ENCODE measurements at regions not wholly inside any gene's neighbourhood (a gene's known extent, or its start where the extent isn't known, plus 50 kb on each side); places are given as distances from the start of the nearest gene placed in this dataset.

DNA sequence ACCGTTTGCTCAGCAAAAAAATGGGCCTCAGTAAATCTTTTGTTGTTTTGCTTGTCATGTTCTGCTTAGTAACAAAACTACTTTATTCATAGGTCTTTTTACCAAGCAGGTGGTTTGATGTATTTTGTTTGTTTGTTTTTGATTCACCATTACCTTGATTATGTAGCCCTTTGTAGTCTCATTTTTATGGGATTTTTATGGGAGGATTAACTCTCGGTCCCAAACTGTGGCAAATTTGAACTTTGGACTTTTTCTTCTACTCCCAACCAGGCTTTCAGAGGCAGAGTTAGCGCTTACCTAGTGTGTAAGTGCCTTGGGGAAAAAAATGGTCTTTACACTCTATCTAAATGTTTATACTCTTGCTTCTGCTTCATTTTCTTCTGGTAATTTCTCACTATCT lies 276.7 kb upstream of the POU1F1 start:
- no peaks in the 10 kb centered on the region for H3K27me3 ChIP-seq (ENCODE audit: insufficient read depth, low read length)
- no peak overlapping the region for H2BK20ac ChIP-seq (ENCODE audit: low read depth, low read length, poor library complexity, severe bottlenecking)
- Mint-ChIP-seq H3K4me3 (no peak overlapping the region), H3K9me3 (no peaks in the 10 kb centered on the region), H3K4me1 (no peaks in the 10 kb centered on the region), H3K27ac (no peak overlapping the region), H3K36me3 (ENCODE audit: insufficient read depth in 1 of 3, low read depth in 3 of 3) (no peaks in the 10 kb centered on the region; a peak in 1 of 7 replicates), H3K27me3 (ENCODE audit: low read depth) (no peaks in the 10 kb centered on the region)
- H3K4ac ChIP-seq (ENCODE audit: low read depth, low read length), result no peak overlapping the region
- DNase-seq, result no peak
- H3K23me2 ChIP-seq (ENCODE audit: insufficient read length, low read depth, low read length, poor library complexity, severe bottlenecking), result no peaks in the 10 kb centered on the region
- no peak overlapping the region for H2BK12ac ChIP-seq (ENCODE audit: insufficient read length, low read depth, low read length)
- H4K91ac ChIP-seq (ENCODE audit: insufficient read length, low read depth, low read length), result no peak overlapping the region
- no peak overlapping the region for H2BK5ac ChIP-seq (ENCODE audit: insufficient read length, low read length)
- H4K8ac ChIP-seq (replicated peaks; ENCODE audit: insufficient read length, low read depth, low read length), result no peak overlapping the region
- H2AFZ ChIP-seq (ENCODE audit: low read length), result no peak overlapping the region
- H3K18ac ChIP-seq (ENCODE audit: insufficient read length, low read depth, low read length), result no peak overlapping the region
- no peak overlapping the region for H4K5ac ChIP-seq (ENCODE audit: insufficient read length, low read depth, low read length)
- no peak overlapping the region for H3K27ac ChIP-seq (ENCODE audit: insufficient read length, low read depth, low read length)
- no peaks in the 10 kb centered on the region for H3K79me1 ChIP-seq (ENCODE audit: insufficient read depth, low read depth, low read length, poor library complexity, severe bottlenecking)
- no peak overlapping the region for H3T11ph ChIP-seq (ENCODE audit: low read length)
- H3K14ac ChIP-seq (ENCODE audit: insufficient read depth, low read length), result no peak overlapping the region
- H3K4me2 ChIP-seq (ENCODE audit: insufficient read depth, insufficient read length, low read length), result no peak overlapping the region
- H3K9me3 ChIP-seq (ENCODE audit: control insufficient read depth, low read depth, low read length), result no peaks in the 10 kb centered on the region
- H2AK5ac ChIP-seq (ENCODE audit: insufficient read length, low read length), result no peak overlapping the region
- no peak overlapping the region for H3K56ac ChIP-seq (ENCODE audit: insufficient read length, low read depth, low read length)
- no peaks in the 10 kb centered on the region for H3K79me2 ChIP-seq (ENCODE audit: insufficient read depth, low read length)
- H4K20me1 ChIP-seq (ENCODE audit: control insufficient read depth, insufficient read depth, insufficient read length), result no peaks in the 10 kb centered on the region
- no CpG with 5 or more reads among the region's 3 CpGs for WGBS (ENCODE audit: extremely low coverage, insufficient read length, low lambda C conversion rate)
- H3K4me1 ChIP-seq (ENCODE audit: insufficient read depth, low read length), result no peaks in the 10 kb centered on the region
- H3K23ac ChIP-seq (ENCODE audit: insufficient read length, low read depth, low read length), result no peak overlapping the region
- H3K9ac ChIP-seq (ENCODE audit: extremely low read depth, insufficient read length, low read length), result no peak overlapping the region
- no peak overlapping the region for H2BK120ac ChIP-seq (ENCODE audit: low read depth, low read length, poor library complexity, severe bottlenecking)
- no peak overlapping the region for H2BK15ac ChIP-seq (ENCODE audit: low read depth, low read length)
- TF ChIP-seq, protein P1, sequence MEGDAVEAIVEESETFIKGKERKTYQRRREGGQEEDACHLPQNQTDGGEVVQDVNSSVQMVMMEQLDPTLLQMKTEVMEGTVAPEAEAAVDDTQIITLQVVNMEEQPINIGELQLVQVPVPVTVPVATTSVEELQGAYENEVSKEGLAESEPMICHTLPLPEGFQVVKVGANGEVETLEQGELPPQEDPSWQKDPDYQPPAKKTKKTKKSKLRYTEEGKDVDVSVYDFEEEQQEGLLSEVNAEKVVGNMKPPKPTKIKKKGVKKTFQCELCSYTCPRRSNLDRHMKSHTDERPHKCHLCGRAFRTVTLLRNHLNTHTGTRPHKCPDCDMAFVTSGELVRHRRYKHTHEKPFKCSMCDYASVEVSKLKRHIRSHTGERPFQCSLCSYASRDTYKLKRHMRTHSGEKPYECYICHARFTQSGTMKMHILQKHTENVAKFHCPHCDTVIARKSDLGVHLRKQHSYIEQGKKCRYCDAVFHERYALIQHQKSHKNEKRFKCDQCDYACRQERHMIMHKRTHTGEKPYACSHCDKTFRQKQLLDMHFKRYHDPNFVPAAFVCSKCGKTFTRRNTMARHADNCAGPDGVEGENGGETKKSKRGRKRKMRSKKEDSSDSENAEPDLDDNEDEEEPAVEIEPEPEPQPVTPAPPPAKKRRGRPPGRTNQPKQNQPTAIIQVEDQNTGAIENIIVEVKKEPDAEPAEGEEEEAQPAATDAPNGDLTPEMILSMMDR (conservative IDR thresholded peaks at IDR 0.05), result no peak

Measured in H9 (cell line).